ENCODE measurements at regions not wholly inside any gene's neighbourhood (a gene's known extent, or its start where the extent isn't known, plus 50 kb on each side); places are given as distances from the start of the nearest gene placed in this dataset.

DNA sequence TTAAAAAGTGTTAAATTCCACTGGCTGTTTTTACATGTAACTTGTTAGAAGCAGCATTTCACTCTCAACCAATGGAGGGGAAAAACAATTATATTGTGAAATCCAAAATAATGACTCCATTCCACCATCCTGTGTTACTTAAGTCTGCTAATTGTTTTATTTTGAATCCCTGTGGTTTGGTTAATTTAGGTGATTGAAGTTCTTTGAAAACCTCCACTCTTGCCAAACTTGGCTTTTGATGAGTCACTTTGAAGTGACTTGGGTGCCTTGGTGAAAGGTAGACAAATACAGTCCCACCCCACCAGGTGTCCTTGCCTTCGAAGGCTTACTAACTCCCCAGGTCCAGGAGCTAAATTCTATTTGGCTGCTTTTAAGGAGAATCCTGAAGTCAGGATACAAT, 1303.8 kb upstream of the NRXN1 start:
- TF ChIP-seq CTCF (IDR thresholded peaks at IDR 0.05), result no peak
- no peak for TF ChIP-seq POLR2A (IDR thresholded peaks at IDR 0.05)

All from lower leg skin (tissue), 3 donors.